GM12891 (cell line): ENCODE measurements at regions not wholly inside any gene's neighbourhood (a gene's known extent, or its start where the extent isn't known, plus 50 kb on each side); places are given as distances from the start of the nearest gene placed in this dataset.

ENCODE experiments used
- DNase-seq: peaks from one replicate; pipeline ENCODE4 v3.0.0; 2011; ENCODE audit warnings: low spot score; ENCODE audit not compliant: insufficient read length
- FAIRE-seq: peaks from 2 replicates; lab custom pipeline; 2011; peaks lifted over from hg19 to GRCh38; lab: Jason Lieb, UNC
- PAX5 ChIP-seq: IDR thresholded peaks from 2 replicates; pipeline ENCODE4 v1.6.1; 2011; ENCODE audit warnings: low read length, moderate library complexity, mild to moderate bottlenecking; ENCODE audit not compliant: insufficient read depth, severe bottlenecking
- POLR2A ChIP-seq: IDR thresholded peaks from 2 replicates; pipeline ENCODE4 v1.6.1; 2011; ENCODE audit warnings: low read depth, low read length, control low read depth
- POLR2AphosphoS5 ChIP-seq: IDR thresholded peaks from 2 replicates; pipeline ENCODE4 v1.6.1; 2011; ENCODE audit warnings: low read depth, low read length, control low read depth
- POU2F2 ChIP-seq: IDR thresholded peaks from 2 replicates; pipeline ENCODE4 v1.6.1; 2011; ENCODE audit warnings: low read depth, mild to moderate bottlenecking, control low read depth, low read length, moderate library complexity
- SPI1 ChIP-seq: IDR thresholded peaks from 2 replicates; pipeline ENCODE4 v1.6.1; 2011; ENCODE audit warnings: low read depth, low read length, control low read depth
- TAF1 ChIP-seq: IDR thresholded peaks from 2 replicates; pipeline ENCODE4 v1.6.1; 2011; ENCODE audit warnings: low read depth, low read length, control low read depth

- DNase-seq (no peak), FAIRE-seq (no peak)
- TF ChIP-seq TAF1 = no peak
- no peak for TF ChIP-seq PAX5
- no peak for TF ChIP-seq POU2F2
- TF ChIP-seq POLR2A = no peak
- no peak for TF ChIP-seq SPI1
- no peak for TF ChIP-seq POLR2AphosphoS5
Measured at GRCh38 chr2:142315346-142315745, 184.5 kb upstream of the LRP1B start.

DNA sequence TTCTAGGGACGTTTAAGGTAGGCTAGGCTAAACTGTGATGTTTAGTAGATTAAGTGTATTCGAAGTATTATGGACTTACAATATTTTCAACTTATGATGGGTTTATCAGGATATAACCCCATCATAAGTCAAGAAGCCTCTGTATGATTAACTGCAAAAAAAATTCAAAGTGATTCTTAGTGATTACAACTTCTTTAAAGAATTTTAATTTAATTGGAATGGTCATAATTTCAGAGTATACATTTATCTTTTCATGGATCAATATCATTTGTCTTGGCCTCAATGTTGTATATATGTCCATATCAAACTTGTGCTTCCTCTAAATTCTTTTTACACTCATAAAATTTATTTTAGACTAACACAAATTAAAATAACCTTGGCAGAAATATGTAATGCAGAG, 183.3 kb upstream of the LRP1B start:
- DNase-seq (no peak), FAIRE-seq (no peak)
- TF ChIP-seq POLR2A = no peak
- TF ChIP-seq POU2F2 = no peak
- TF ChIP-seq POLR2AphosphoS5 = no peak
- no peak for TF ChIP-seq PAX5
- no peak for TF ChIP-seq SPI1
- no peak for TF ChIP-seq TAF1

DNA sequence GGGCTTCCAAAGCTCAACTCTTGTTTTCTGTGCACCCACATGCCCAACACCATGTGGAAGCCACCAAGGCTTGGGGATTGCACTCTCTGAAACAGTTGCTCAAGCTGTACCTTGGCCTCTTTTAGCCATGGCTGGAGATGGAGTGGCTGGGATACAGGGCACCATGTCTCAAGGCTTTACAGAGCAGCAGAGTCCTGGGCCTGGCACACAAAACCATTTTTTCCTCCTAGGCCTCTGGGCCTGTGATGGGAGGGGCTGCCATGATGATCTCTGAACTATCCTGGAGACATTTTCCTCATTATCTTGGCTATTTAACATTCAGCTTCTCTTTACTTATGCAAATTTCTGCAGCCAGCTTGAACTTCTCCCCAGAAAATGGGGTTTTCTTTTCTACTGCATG, 179.7 kb upstream of the LRP1B start:
- TF ChIP-seq POLR2A (no peak), SPI1 (no peak), TAF1 (no peak), POU2F2 (no peak), POLR2AphosphoS5 (no peak), PAX5 (no peak)
- DNase-seq (no peak), FAIRE-seq (no peak)

DNA sequence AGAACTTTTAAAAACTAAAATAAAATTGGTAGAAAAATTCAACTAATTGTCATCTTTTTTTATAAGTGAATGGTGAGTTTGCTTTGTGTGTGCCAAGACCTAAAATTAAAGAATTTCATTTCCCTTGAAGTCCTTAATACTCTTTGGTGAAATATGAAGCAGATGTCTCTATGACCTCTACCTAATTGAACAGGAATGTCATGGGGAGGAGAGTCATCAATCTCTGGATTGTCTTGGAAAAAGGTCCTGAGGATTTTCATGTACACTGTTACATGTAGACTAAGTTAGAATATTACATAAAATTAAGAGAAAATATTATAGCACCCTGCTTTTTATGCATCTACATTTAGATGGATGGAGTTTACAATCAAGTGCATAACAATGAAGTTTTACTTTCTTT, 177.9 kb upstream of the LRP1B start:
- TF ChIP-seq SPI1 (no peak), POU2F2 (no peak), POLR2AphosphoS5 (no peak), TAF1 (no peak), PAX5 (no peak), POLR2A (no peak)
- no peak for FAIRE-seq
- no peak for DNase-seq

GRCh38 chr2:142307616-142308115, 176.8 kb upstream of the LRP1B start:
- no peak for TF ChIP-seq PAX5
- TF ChIP-seq POLR2AphosphoS5 = no peak
- TF ChIP-seq TAF1 = no peak
- TF ChIP-seq POU2F2 = no peak
- no peak for TF ChIP-seq POLR2A
- TF ChIP-seq SPI1 = no peak
- DNase-seq (no peak), FAIRE-seq (no peak)

DNA sequence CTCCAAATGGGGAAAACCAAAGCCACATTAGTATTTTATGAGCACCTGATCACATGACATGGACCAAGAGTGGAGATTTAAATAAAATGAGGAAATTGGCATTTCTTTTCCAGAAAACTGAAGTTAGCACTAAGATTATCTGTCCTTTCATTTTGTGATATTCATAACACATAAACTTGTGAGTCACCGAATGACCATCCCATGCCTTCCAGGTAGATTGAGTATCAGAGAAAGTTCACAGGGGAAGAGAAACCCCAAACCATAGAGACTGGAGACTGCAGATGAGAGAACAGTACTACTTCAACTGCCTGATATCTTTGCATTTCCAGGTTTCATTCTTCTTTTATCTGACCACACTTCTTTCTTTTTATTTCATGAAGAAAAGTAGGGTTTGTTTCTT, 176.3 kb upstream of the LRP1B start:
- TF ChIP-seq POLR2A (no peak), SPI1 (no peak), TAF1 (no peak), PAX5 (no peak), POLR2AphosphoS5 (no peak), POU2F2 (no peak)
- DNase-seq = no peak
- no peak for FAIRE-seq

GRCh38 chr2:142306131-142306530, 175.3 kb upstream of the LRP1B start:
- TF ChIP-seq POU2F2 (no peak), TAF1 (no peak), SPI1 (no peak), PAX5 (no peak), POLR2AphosphoS5 (no peak), POLR2A (no peak)
- FAIRE-seq (no peak), DNase-seq (no peak)

- DNase-seq (no peak), FAIRE-seq (no peak)
- TF ChIP-seq PAX5 (no peak), POLR2A (no peak)
Measured at GRCh38 chr2:142300517-142300916, 169.7 kb upstream of the LRP1B start.

DNA sequence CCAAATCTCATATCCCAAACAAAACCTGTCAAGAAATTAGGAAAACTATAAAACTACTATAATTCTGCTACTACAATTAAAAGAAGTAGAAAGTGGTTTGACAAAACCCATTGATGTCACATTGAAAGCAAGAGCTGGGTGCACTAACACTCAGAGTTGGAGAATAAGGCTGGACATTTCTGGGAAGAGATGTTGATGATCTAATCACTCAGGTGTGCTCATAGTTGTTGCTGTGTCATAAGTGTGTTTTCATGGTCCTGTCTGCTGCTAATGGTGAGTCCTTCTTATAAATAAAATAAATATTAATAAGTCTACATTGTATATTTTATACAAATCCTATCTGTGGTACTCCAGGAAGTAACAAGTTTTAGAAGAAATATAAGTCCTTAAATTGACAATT, 168.2 kb upstream of the LRP1B start:
- FAIRE-seq (no peak), DNase-seq (no peak)
- TF ChIP-seq POLR2A (no peak), POU2F2 (no peak), TAF1 (no peak)

- DNase-seq (no peak), FAIRE-seq (no peak)
- TF ChIP-seq POU2F2 = no peak
- no peak for TF ChIP-seq POLR2A
- no peak for TF ChIP-seq SPI1
- no peak for TF ChIP-seq PAX5
Measured at GRCh38 chr2:142294225-142294624, 163.4 kb upstream of the LRP1B start.

DNA sequence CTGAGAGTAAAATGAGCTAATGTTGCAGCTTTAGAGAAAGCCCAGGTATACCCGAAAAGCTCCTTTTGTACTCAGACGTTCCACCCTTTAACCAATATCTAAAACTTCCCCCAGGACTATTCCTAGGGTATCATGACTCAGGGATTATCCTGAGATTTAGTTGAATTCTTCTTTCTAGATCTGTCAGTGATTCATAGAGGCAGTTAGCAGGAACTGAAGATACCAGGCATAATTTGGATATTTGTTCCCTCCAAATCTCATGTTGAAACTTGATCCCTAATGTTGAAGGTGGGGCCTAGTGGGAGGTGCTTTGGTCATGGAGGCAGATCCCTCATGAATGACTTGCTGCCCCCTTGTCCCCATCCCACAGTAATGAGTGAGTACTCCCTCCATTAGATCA, 161.2 kb upstream of the LRP1B start:
- TF ChIP-seq SPI1 = no peak
- no peak for TF ChIP-seq POU2F2
- no peak for DNase-seq
- no peak for FAIRE-seq
